ENCODE measurements at regions not wholly inside any gene's neighbourhood (a gene's known extent, or its start where the extent isn't known, plus 50 kb on each side); places are given as distances from the start of the nearest gene placed in this dataset.

DNA sequence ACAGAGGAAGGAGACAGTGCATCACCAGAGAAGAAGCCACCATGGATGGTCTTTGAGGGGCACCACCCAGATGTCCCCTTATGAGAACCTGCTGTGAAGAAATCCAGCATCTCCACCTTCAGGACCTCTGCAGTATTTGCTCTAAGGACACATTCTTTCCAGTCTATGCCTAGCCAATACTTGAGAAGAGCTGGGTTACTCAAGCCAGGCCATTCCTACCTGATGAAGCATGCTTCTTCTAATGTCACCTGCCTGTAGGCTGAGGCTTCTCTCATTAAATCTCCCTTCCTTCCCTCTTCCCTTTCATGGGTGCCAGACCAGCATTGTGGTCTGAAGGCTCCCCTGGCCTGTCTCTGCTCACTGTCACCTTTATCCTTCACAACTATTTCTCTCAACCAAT, 654.5 kb upstream of the AUTS2 start:
- TF ChIP-seq YY1 (IDR thresholded peaks at IDR 0.05) (no peak), GABPA (IDR thresholded peaks at IDR 0.05 in 1 of 2, conservative IDR thresholded peaks at IDR 0.05 in 1 of 2) (no peak), RXRA (IDR thresholded peaks at IDR 0.05) (no peak), RAD21 (IDR thresholded peaks at IDR 0.05) (no peak), TAF1 (conservative IDR thresholded peaks at IDR 0.05) (no peak)
- TF ChIP-seq, protein P1, sequence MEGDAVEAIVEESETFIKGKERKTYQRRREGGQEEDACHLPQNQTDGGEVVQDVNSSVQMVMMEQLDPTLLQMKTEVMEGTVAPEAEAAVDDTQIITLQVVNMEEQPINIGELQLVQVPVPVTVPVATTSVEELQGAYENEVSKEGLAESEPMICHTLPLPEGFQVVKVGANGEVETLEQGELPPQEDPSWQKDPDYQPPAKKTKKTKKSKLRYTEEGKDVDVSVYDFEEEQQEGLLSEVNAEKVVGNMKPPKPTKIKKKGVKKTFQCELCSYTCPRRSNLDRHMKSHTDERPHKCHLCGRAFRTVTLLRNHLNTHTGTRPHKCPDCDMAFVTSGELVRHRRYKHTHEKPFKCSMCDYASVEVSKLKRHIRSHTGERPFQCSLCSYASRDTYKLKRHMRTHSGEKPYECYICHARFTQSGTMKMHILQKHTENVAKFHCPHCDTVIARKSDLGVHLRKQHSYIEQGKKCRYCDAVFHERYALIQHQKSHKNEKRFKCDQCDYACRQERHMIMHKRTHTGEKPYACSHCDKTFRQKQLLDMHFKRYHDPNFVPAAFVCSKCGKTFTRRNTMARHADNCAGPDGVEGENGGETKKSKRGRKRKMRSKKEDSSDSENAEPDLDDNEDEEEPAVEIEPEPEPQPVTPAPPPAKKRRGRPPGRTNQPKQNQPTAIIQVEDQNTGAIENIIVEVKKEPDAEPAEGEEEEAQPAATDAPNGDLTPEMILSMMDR (IDR thresholded peaks at IDR 0.05; ENCODE audit: low read depth, low read length, missing input control) = no peak
- TF ChIP-seq, protein P2, sequence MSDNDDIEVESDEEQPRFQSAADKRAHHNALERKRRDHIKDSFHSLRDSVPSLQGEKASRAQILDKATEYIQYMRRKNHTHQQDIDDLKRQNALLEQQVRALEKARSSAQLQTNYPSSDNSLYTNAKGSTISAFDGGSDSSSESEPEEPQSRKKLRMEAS (IDR thresholded peaks at IDR 0.05) = no peak
